ENCODE measurements at regions not wholly inside any gene's neighbourhood (a gene's known extent, or its start where the extent isn't known, plus 50 kb on each side); places are given as distances from the start of the nearest gene placed in this dataset.

DNA sequence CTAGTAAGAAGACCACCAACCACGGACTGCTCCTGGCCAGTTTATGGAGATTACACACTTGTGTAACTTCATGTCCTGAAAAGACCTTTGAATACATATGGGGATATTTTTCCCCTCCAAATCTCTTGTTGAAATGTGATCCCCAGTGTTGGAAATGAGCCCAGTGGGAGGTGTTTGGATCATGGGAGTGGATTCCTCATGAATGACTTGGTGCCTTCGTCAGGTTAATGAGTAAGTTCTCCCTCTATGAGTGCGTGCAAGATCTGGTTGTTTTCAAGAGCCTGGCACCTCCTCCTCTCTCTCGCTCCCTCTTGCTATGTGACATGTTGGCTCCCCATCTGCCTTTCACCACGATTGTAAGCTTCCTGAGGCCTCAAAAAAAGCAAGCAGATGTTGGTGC is 769.0 kb upstream of the SLITRK1 start:
- Histone ChIP-seq H3K27me3 (replicated peaks in 1 of 2; ENCODE audit: control insufficient read depth in 2 of 2, insufficient read depth in 2 of 2, low read length in 1 of 2) (no peaks in the 10 kb centered on the region), H3K79me2 (ENCODE audit: control insufficient read depth, insufficient read depth, low read length) (no peaks in the 10 kb centered on the region), H4K20me1 (ENCODE audit: control insufficient read depth, insufficient read depth) (no peaks in the 10 kb centered on the region), H3K27ac (ENCODE audit: control insufficient read depth, insufficient read depth) (no peak overlapping the region), H3K4me3 (no peak overlapping the region), H3K9me3 (replicated peaks; ENCODE audit: control insufficient read depth, insufficient read depth, low read length) (no peaks in the 10 kb centered on the region), H3K36me3 (ENCODE audit: control insufficient read depth in 2 of 2, insufficient read depth in 2 of 2, low read length in 1 of 2) (no peaks in the 10 kb centered on the region), H2AFZ (ENCODE audit: control insufficient read depth, low read depth, low read length) (no peak overlapping the region), H3K4me1 (ENCODE audit: control insufficient read depth, insufficient read depth, low read length) (no peaks in the 10 kb centered on the region), H3K4me2 (ENCODE audit: control insufficient read depth, insufficient read depth) (no peak overlapping the region), H3K9ac (ENCODE audit: control insufficient read depth, insufficient read depth, low read length) (no peak overlapping the region)
- 26% methylated on average over 5 of the region's 5 CpGs for WGBS (ENCODE audit: insufficient coverage, insufficient replicate concordance, low lambda C conversion rate, missing lambda C conversion rate)
- intact Hi-C loops (cut with micrococcal nuclease; ENCODE audit: unreplicated experiment) (no loop called here), in situ Hi-C loops (cut with MboI) (no loop called here)
- DNase-seq (ENCODE audit: low read depth, low spot score) (no peak), ATAC-seq (no peak), FAIRE-seq (no peak)
- ChIA-PET POLR2A (no interaction called here), SMC1A (ENCODE audit: uncharacterized antibody, unreplicated experiment) (no interaction called here), CTCF (no interaction called here), RAD21 (ENCODE audit: unreplicated experiment) (no interaction called here)
- BruUV-seq (replicated peaks), result no TSS peak
- TF ChIP-seq CEBPB (IDR thresholded peaks at IDR 0.05; ENCODE audit: borderline replicate concordance in 1 of 2, low read depth in 2 of 2, low read length in 2 of 2) (no peak), IRF4 (IDR thresholded peaks at IDR 0.05; ENCODE audit: low read depth, low read length) (no peak), ZNF217 (IDR thresholded peaks at IDR 0.05) (no peak), ATF2 (IDR thresholded peaks at IDR 0.05; ENCODE audit: low read length) (no peak), DPF2 (IDR thresholded peaks at IDR 0.05) (no peak), ZNF274 (IDR thresholded peaks at IDR 0.05; ENCODE audit: insufficient read depth, insufficient read length) (no peak), EED (IDR thresholded peaks at IDR 0.05; ENCODE audit: low read depth) (no peak)

DNA sequence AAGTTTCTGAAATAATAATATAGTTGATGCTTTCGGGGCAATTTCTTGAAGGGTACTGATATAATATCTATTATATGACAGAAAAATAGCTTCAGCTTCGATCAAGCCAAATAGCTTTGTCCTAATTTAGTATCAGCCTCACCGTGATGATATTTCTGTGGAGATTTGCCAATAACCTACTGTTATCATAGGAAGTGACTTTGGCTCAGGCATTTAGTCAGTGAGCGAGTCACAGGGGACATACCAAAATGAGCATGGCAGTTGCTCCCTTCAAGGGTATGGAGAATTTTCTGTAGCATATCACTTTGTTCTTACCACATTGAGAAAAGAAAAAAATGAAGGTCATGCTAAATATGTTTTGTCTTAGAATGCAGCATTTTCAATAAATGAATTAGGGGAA is 767.6 kb upstream of the SLITRK1 start:
- Histone ChIP-seq H3K36me3 (ENCODE audit: control insufficient read depth in 2 of 2, insufficient read depth in 2 of 2, low read length in 1 of 2) (no peaks in the 10 kb centered on the region), H3K4me3 (no peak overlapping the region), H3K27ac (ENCODE audit: control insufficient read depth, insufficient read depth) (no peak overlapping the region), H4K20me1 (ENCODE audit: control insufficient read depth, insufficient read depth) (no peaks in the 10 kb centered on the region), H3K9ac (ENCODE audit: control insufficient read depth, insufficient read depth, low read length) (no peak overlapping the region), H3K9me3 (replicated peaks; ENCODE audit: control insufficient read depth, insufficient read depth, low read length) (no peaks in the 10 kb centered on the region), H3K79me2 (ENCODE audit: control insufficient read depth, insufficient read depth, low read length) (no peaks in the 10 kb centered on the region), H2AFZ (ENCODE audit: control insufficient read depth, low read depth, low read length) (no peak overlapping the region), H3K4me1 (ENCODE audit: control insufficient read depth, insufficient read depth, low read length) (no peaks in the 10 kb centered on the region), H3K4me2 (ENCODE audit: control insufficient read depth, insufficient read depth) (no peak overlapping the region), H3K27me3 (replicated peaks in 1 of 2; ENCODE audit: control insufficient read depth in 2 of 2, insufficient read depth in 2 of 2, low read length in 1 of 2) (no peaks in the 10 kb centered on the region)
- ChIA-PET SMC1A (ENCODE audit: uncharacterized antibody, unreplicated experiment) (no interaction called here), POLR2A (no interaction called here), CTCF (no interaction called here), RAD21 (ENCODE audit: unreplicated experiment) (no interaction called here)
- in situ Hi-C loops (cut with MboI) (no loop called here), intact Hi-C loops (cut with micrococcal nuclease; ENCODE audit: unreplicated experiment) (no loop called here)
- WGBS (ENCODE audit: insufficient coverage, insufficient replicate concordance, low lambda C conversion rate, missing lambda C conversion rate), result 32% methylated on average over 4 of the region's 4 CpGs
- DNase-seq (ENCODE audit: low read depth, low spot score) (no peak), FAIRE-seq (no peak), ATAC-seq (no peak)
- BruUV-seq (replicated peaks), result no TSS peak
- TF ChIP-seq NBN (IDR thresholded peaks at IDR 0.05) (no peak), RB1 (IDR thresholded peaks at IDR 0.05; ENCODE audit: borderline replicate concordance) (no peak), PAX8 (IDR thresholded peaks at IDR 0.05) (no peak), BRCA1 (IDR thresholded peaks at IDR 0.05; ENCODE audit: low read depth, low read length) (no peak), JUNB (IDR thresholded peaks at IDR 0.05) (no peak)
